Mesothelial cell of epicardium (in vitro differentiated cells): ENCODE measurements at regions not wholly inside any gene's neighbourhood (a gene's known extent, or its start where the extent isn't known, plus 50 kb on each side); places are given as distances from the start of the nearest gene placed in this dataset.

Source experiments
- DNase-seq, 2 experiments: peaks; one replicate each; pipeline ENCODE4 v3.0.0; 2021; ENCODE audit warnings: low spot score in 2 of 2; ENCODE audit not compliant: unreplicated experiment in 2 of 2
- H3K27ac Mint-ChIP-seq: 2 replicates; pipeline ENCODE4 v1.8.0; 2021; ENCODE audit warnings: mixed read lengths
- H3K27me3 Mint-ChIP-seq: 2 replicates; pipeline ENCODE4 v1.8.0; 2021; ENCODE audit warnings: low read depth, mixed read lengths
- H3K36me3 Mint-ChIP-seq: 2 replicates; pipeline ENCODE4 v1.8.0; 2021; ENCODE audit warnings: mixed read lengths
- H3K4me1 Mint-ChIP-seq: 2 replicates; pipeline ENCODE4 v1.8.0; 2021; ENCODE audit warnings: mixed read lengths
- H3K4me3 Mint-ChIP-seq: 2 replicates; pipeline ENCODE4 v1.8.0; 2021; ENCODE audit warnings: mild to moderate bottlenecking, moderate library complexity, mixed read lengths
- H3K9me3 Mint-ChIP-seq: 2 replicates; pipeline ENCODE4 v1.8.0; 2021; ENCODE audit warnings: mixed read lengths
- TF ChIP-seq, protein P1 (sequence below): fragments of 200-600 bp; sonication (generic); IDR thresholded peaks from one replicate; pipeline ENCODE4 v1.5.0; 2021; ENCODE audit warnings: antibody characterized with exemption; ENCODE audit not compliant: unreplicated experiment

DNA sequence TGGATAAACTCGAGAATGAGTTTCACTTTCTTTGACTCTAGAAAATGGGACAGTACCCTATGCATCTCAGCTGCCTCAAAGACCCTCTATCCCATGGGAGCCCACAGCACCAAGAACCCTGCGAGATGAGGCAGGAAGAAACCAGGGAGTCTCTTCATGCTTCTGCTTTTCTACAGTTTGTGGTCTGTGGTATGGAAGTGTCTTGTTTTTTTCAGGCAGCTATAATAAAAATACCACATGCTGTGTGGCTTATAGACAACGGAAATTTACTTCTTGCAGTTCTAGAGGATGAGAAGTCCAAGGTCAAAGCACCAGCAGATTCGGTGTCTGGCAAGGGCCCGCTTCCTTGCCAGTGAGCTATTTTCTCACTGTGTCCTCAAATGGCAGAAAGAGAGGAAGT, 257.9 kb downstream of the SUCLG1 start:
- DNase-seq: no peak
- Mint-ChIP-seq H3K27me3 (peaks cover 5% of the 10 kb centered on the region), H3K4me3 (no peak overlapping the region), H3K4me1 (no peaks in the 10 kb centered on the region), H3K27ac (no peak overlapping the region), H3K36me3 (no peaks in the 10 kb centered on the region), H3K9me3 (no peaks in the 10 kb centered on the region)
- TF ChIP-seq, protein P1, sequence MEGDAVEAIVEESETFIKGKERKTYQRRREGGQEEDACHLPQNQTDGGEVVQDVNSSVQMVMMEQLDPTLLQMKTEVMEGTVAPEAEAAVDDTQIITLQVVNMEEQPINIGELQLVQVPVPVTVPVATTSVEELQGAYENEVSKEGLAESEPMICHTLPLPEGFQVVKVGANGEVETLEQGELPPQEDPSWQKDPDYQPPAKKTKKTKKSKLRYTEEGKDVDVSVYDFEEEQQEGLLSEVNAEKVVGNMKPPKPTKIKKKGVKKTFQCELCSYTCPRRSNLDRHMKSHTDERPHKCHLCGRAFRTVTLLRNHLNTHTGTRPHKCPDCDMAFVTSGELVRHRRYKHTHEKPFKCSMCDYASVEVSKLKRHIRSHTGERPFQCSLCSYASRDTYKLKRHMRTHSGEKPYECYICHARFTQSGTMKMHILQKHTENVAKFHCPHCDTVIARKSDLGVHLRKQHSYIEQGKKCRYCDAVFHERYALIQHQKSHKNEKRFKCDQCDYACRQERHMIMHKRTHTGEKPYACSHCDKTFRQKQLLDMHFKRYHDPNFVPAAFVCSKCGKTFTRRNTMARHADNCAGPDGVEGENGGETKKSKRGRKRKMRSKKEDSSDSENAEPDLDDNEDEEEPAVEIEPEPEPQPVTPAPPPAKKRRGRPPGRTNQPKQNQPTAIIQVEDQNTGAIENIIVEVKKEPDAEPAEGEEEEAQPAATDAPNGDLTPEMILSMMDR: no peak

DNA sequence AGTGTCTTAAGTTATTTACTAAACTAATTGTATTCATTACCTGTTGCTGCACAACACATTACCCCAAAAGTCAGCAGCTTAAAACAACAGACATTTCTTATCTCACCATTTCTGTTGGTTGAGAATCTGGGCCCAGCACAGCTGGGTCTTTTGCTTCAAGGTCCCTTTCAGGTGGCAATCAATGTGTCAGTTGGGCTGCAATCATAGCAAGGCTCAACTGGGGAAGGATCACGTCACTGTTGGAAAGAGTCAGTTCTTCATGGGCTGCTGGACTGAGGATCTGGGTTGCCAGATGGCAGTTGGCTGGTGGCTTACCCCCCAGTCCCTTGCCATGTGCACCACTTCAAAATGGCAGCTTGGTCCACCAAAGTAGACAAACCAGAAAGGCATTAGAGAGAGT, 261.2 kb downstream of the SUCLG1 start:
- Mint-ChIP-seq H3K27me3 (peaks cover 5% of the 10 kb centered on the region), H3K27ac (no peak overlapping the region), H3K4me3 (no peak overlapping the region), H3K4me1 (peaks cover 9% of the 10 kb centered on the region), H3K9me3 (no peaks in the 10 kb centered on the region), H3K36me3 (no peaks in the 10 kb centered on the region)
- DNase-seq: no peak
- TF ChIP-seq, protein P1: no peak

DNA sequence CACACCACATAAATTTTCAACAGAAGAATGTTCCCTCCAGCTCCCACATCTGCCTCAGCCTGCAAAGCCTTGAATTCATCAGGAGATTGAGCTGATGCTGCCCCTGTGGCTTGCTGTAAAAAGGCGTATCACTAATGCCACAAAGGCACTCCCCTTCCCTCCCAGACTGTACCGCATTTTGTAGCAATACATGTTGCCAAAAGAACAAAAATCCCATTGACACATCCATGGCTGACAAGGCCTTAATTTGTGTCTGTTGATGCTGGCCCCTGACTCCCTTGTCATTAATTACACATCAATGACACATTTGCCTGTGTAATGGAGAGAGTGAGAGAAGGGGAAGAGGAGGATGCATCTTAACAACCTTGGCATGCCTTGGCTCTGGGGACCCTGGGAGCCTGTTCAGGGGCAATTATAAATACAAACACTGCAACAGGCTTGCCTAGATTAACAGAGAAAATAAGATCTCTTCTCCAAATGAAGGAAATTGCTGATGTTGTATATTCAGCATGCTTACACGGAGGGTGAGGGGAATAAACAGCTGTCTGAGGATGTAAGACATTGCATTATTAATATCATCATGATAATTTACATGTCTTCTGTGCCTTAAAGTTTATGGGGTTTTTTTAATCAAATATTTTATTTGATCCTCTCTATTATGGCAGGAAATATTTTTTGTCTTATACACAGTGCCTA, 264.0 kb downstream of the SUCLG1 start:
- TF ChIP-seq, protein P1: no peak
- H3K27ac Mint-ChIP-seq: no peak overlapping the region
- H3K27me3 Mint-ChIP-seq: peaks cover 1% of the 10 kb centered on the region
- H3K4me1 Mint-ChIP-seq: peaks cover 9% of the 10 kb centered on the region
- no peaks in the 10 kb centered on the region for H3K36me3 Mint-ChIP-seq
- no peaks in the 10 kb centered on the region for H3K9me3 Mint-ChIP-seq
- no peak overlapping the region for H3K4me3 Mint-ChIP-seq
- DNase-seq: no peak

DNA sequence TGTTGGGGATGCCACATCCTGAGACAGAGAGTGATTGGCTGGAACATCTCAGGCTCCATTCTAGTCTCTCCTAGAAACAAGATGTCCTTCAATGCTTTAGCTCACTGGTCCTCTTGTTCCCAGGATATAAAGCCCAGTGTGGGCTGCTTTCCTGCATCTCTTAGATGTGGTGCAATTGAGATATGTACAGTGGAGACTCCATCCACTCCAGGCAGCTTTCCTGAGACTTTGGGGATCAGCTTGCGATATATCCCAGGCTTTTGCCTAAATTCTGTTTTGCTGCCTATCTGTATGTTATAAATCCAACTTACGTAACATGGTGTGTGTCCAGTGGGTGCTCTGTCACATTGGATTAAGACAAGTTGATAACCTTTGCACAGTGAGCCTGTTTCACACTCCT, 264.9 kb downstream of the SUCLG1 start:
- no peak for DNase-seq
- TF ChIP-seq, protein P1: no peak
- H3K4me3 Mint-ChIP-seq: no peak overlapping the region

DNA sequence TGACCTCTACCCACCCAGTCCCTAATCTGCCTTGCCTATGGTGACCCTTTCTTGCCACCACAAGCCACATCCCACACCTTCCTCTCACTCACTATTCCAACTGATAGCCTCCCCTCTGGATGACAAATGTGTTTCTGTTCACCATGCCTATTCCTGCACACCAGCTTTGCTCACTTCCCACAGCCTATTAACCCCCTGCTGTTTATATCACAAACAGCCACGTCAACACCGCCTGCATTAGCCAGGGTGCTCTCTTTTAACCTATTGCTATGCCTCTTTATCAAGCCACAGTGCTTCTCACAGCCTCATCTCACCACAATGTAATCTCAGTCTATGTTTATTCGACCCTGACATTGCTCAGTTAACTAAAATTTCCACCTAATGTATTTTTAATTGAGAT, 271.8 kb downstream of the SUCLG1 start:
- no peaks in the 10 kb centered on the region for H3K27me3 Mint-ChIP-seq
- no peak for DNase-seq
- no peak overlapping the region for H3K27ac Mint-ChIP-seq
- no peaks in the 10 kb centered on the region for H3K9me3 Mint-ChIP-seq
- no peaks in the 10 kb centered on the region for H3K36me3 Mint-ChIP-seq
- TF ChIP-seq, protein P1: no peak
- no peaks in the 10 kb centered on the region for H3K4me1 Mint-ChIP-seq
- no peak overlapping the region for H3K4me3 Mint-ChIP-seq

More for the DNA sequence above, 264.9 kb downstream of the SUCLG1 start:
- Mint-ChIP-seq H3K27ac (no peak overlapping the region), H3K27me3 (peaks cover 1% of the 10 kb centered on the region), H3K36me3 (no peaks in the 10 kb centered on the region), H3K4me1 (peaks cover 9% of the 10 kb centered on the region), H3K9me3 (no peaks in the 10 kb centered on the region)

DNA sequence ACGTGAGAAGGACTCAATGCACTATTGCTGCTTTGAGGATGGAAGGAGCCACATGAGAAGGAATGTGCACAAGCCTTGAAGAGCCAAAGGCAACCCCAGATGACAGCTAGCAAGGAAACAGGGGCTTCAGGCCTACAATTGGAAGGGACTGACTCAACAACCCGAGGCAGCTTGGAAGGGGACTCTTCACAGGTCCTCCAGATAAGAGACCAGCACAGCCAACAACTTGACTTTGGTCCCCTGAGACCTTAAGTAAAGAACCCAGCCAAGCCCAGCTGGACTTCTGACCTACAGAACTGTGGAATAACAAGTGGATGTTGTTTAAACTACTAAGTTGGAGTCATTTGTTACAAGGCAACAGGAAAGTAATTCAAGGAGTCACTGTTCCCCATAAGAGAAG, 277.2 kb downstream of the SUCLG1 start:
- no peaks in the 10 kb centered on the region for H3K36me3 Mint-ChIP-seq
- no peaks in the 10 kb centered on the region for H3K4me1 Mint-ChIP-seq
- H3K27ac Mint-ChIP-seq: no peak overlapping the region
- DNase-seq: no peak
- no peak overlapping the region for H3K4me3 Mint-ChIP-seq
- TF ChIP-seq, protein P1: no peak
- peaks cover 2% of the 10 kb centered on the region for H3K27me3 Mint-ChIP-seq
- H3K9me3 Mint-ChIP-seq: no peaks in the 10 kb centered on the region
